Astrocyte (in vitro differentiated cells and primary cell): ENCODE measurements at regions not wholly inside any gene's neighbourhood (a gene's known extent, or its start where the extent isn't known, plus 50 kb on each side); places are given as distances from the start of the nearest gene placed in this dataset.

Experiments
- CTCF ChIP-seq: IDR thresholded peaks from 2 replicates; pipeline ENCODE4 v1.5.1; 2011; ENCODE audit warnings: low read depth, mild to moderate bottlenecking, inconsistent platforms, low read length, moderate library complexity; ENCODE audit not compliant: insufficient read depth
- EZH2 ChIP-seq: IDR thresholded peaks from 2 replicates; pipeline ENCODE4 v1.6.1; 2012; ENCODE audit warnings: mild to moderate bottlenecking, low read length, inconsistent platforms; ENCODE audit not compliant: insufficient read depth

GRCh38 chr4:187739771-187740170 is 255.8 kb upstream of the ZFP42 start:
- TF ChIP-seq CTCF = no peak
- no peak for TF ChIP-seq EZH2
